NCI-H2029 treated with DMSO at 0.1 percent for 48 hours (cell line): ENCODE measurements at regions not wholly inside any gene's neighbourhood (a gene's known extent, or its start where the extent isn't known, plus 50 kb on each side); places are given as distances from the start of the nearest gene placed in this dataset.

ENCODE experiments used
- DNase-seq: peaks from one replicate; lab custom pipeline; 2025; lab: John Stamatoyannopoulos, UW

- peak; percentile 32 for DNase-seq
Measured at GRCh38 chr2:6068429-6068828, 376.2 kb downstream of the SOX11 start.

GRCh38 chr2:6069381-6069780, 377.2 kb downstream of the SOX11 start:
- peak; percentile 83 for DNase-seq

GRCh38 chr2:6071519-6071918, 379.3 kb downstream of the SOX11 start:
- DNase-seq: peak; percentile 11

DNA sequence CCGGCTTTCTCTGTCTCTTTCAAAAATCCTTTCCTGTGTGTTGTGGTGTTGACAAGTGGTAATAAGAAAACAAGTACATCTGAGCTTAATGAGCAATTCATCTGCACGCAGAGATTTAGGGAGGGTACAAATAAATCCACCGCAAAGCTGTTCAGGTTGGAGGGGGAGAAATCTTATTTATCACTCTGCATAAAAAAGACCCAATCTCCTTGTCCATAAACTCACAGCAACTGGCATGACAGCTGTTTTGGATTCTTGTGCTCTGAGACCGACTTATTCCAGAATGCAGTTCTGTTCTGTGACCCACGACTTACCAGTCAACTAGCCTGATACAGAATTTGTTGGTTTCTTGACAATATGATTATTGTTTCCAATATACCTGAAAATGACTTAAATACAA, 380.1 kb downstream of the SOX11 start:
- no peak for DNase-seq

DNA sequence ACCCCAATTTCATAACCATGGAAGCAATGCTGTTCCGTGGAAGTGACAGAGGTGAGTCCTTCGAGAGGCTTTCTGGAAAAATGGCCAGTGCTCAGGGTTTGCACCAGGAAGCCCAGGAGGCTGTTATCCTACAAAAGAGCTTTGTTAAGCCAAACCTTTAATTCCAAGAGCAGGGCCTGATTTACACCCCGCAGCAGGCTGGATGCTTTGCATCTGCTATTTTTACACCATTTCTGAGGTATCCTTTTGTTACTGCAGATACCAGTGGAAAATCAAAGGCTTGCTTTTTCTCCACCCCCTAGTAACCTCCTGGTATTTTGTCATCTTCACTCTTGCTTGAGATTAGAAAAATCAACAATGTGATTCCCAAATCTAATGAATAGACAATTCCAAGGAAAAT, 380.6 kb downstream of the SOX11 start:
- DNase-seq: no peak

DNA sequence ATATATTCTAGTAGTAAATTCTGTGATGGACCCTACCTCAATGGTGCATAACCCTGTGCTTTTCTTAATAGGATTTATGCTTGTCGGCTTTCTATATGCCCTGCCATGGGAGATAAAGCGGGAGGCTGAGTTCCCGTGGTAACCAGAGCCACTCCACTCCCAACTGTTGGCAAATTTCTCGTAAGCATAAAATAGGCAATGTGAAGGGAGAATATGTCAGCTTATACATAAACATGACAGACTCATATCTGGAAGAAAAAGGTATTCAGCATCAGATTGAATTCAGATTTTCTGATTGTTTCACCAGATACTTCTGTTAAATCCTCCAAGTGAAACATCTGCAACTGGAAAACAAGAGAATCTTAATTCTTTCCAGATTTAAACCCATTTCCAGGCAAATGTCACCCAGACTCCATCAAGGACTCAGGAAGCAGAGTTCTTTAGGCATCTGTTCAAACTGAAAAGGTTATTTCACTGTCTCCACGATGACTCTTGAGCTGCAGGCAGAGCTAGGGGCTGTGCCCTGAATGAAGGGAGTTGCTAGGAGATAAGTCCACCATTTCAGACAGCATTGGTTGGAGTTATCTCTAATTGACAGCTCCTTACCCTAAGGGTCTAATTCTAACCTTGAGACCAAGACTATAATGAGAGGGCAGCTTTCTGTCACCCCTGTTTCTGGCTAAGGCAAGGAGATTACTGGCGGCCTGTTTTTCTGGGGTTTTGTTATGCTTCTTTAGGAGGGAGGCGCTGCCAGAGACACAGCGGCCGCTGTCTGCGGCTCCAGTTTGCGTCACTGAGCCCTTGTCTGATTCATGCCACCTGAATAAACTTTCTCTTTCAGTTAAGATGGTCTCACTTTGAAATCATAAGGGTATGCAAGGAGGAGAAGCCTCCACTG, 381.3 kb downstream of the SOX11 start:
- DNase-seq: peak; percentile 68

DNA sequence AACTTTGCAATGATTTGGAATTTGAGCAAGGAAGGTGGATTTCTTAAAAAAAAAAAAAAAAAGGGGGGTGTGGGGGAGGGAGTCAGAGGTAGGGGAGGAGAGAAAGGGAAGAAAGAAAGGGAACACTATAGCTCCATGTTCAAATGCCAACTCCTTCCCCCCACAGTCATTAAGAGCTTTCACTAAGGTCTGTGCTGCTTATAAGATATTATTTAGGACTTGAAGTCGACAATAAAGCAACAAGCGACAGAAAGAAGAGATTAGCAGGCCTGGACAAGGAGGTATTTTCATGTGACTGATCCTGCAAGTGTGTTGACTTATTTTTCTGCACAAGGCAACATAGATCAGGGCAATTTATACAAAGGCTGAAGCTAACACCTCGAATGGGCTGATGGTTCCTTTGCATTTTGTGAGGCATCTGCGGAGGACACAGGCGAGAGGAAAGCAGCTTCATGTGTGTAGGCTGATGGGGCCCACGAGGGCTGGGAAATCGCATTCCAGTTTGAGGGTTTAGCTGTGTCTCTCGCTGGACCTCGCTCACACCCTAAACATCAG, 382.0 kb downstream of the SOX11 start:
- no peak for DNase-seq

DNA sequence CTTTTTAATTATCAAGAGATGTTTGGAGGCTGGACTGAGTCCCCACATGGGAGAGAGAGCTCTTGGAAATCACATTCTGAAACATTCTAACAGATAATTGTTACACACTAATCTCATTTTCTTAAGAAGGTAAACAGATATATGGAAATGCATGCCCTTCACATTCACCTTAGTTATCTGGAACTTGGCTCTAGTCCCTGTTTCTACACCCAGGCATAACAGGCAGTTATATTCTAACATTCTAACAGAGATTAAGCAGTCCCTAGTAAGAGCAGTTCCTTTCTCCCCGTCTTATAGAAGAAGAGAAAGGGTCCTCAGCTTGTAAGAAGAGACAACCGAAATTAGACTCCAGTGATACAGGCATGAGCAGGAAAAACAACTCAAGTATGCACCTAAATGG, 385.4 kb downstream of the SOX11 start:
- DNase-seq: peak; percentile 85

DNA sequence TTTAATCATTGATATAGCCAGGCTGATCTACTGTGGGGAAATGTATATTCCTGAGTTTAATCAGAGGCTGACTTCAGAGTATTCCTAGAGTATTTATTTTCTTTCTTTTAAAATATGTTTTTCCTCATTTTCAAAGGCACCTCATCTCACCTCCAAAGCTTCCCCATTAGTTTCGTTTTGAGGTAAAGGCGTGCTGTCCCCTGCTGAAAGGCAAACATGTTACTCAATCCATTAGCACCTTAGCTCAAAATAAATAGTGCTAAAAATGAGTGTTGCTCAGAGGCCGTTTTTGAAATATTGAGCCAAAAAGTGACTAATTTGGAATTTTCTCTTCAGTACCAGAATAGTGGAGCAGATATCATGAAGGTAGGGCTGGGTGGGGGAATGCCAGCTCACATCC, 386.2 kb downstream of the SOX11 start:
- peak; percentile 23 for DNase-seq

DNA sequence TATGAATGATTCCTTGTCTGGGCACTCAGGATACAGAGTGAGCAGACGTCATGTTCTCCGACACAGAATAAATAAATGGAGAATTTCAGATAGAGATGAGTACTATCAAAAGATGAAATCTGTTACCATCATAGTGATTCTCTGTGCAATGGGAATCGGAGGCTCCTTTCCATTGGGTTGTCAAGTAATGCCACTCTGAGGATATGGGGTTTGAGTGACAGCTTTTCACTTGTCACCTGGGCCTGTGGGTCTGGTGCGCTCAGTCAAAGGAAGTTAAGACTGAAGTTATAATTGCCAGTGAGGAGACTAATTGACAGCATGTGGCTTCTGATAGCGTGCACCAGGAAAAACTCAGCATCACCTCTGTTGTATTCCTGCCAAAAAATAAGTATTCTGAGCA, 387.2 kb downstream of the SOX11 start:
- peak; percentile 33 for DNase-seq

- peak; percentile 50 for DNase-seq
Measured at GRCh38 chr2:6080932-6081753, 389.0 kb downstream of the SOX11 start.

GRCh38 chr2:6081955-6082624, 389.9 kb downstream of the SOX11 start:
- DNase-seq: no peak

DNA sequence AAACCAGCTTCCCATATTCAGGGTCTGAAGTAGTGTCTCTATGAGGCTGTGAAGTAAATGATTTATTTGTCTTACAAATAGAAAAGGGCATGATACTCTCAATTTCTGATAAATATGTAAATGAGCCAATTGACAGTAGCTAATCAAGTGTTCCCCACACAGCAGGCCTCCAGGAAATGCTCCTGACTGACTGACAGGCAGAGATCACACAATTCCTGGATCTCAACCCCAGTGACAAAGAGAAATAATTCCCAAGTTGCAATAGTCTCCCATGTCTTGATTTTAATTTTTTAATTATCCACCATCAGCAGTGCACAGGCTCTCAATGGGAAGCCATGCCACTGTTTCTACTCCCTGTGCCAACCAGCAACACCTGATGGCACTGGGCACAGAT, 390.4 kb downstream of the SOX11 start:
- no peak for DNase-seq

- no peak for DNase-seq
Measured at GRCh38 chr2:6083136-6083535, 391.0 kb downstream of the SOX11 start.

GRCh38 chr2:6089474-6089873, 397.3 kb downstream of the SOX11 start:
- DNase-seq: no peak

- no peak for DNase-seq
Measured at GRCh38 chr2:6103372-6103771, 411.2 kb downstream of the SOX11 start.

GRCh38 chr2:6103949-6104348, 411.8 kb downstream of the SOX11 start:
- DNase-seq: peak; percentile 84

DNA sequence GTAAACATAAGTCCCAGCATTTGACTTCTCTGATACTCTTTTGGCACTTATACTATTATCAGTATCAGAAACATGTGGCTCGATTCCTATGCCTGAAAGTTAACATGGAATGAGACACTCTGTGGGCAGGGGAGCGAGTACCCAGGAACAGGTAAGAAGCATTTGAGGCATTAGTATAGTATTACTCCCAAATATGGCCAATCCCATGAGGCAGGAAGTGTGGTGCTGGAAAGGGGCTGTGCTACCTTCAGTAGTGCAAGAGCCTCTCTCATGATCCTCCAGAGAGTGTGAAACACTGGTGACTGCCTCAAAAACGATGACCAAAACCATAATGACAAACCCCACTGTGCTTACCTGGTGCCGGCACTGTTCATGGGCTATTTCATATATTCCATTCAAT, 415.1 kb downstream of the SOX11 start:
- no peak for DNase-seq

DNA sequence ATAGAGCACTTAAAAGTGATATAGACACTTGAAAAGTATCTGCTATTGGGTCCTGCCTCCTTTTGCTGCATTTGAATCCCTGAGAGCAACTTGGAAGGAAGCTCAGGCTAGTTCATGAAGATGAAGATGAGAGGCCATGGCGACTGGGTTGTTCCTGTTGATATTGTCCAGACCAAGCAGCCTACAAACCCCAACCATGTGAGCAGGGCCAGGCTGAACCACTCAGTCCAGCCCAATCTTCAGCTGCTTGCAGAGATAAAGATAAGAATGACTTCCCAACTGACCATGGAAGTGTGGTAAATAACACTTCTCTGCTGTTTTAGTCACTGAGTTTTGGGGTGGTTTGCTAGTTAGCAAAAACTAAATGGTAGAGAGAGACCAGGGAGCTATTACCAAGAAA, 417.6 kb downstream of the SOX11 start:
- no peak for DNase-seq

DNA sequence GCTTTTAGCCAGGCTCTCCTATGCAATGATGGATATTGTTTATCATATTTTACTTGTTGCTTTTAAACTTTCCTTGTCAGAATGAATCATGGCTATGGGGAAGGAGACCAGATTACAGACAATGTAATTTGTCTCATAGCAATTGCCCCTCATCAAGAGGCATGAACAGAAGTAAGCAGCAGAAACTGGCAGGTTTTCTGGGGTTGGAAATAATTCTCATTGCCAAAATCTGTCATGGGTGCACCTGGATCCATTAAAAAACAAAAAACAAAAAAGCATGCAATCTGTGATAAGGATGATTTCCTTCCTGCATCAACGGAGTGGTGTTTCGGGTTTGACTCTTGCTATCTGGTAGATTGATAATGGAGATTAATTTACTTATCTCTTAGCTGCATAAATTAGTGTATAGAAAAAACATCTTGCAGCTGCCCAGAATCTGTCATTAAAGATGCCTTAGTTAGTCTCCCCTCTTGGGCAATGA, 419.6 kb downstream of the SOX11 start:
- DNase-seq: no peak

- no peak for DNase-seq
Measured at GRCh38 chr2:6113786-6114185, 421.6 kb downstream of the SOX11 start.

GRCh38 chr2:6127718-6128117, 435.5 kb downstream of the SOX11 start:
- DNase-seq: no peak
